Testis (tissue), 2 donors: ENCODE measurements at regions not wholly inside any gene's neighbourhood (a gene's known extent, or its start where the extent isn't known, plus 50 kb on each side); places are given as distances from the start of the nearest gene placed in this dataset.

Experiments
- POLR2A ChIP-seq: fragments of 450-650 bp; IDR thresholded peaks from one replicate; pipeline ENCODE4 v1.6.1; 2017; ENCODE audit warnings: antibody characterized with exemption, mild to moderate bottlenecking, moderate library complexity
- TF ChIP-seq, protein P1 (sequence below), 3 experiments: fragments of 450-650 bp in 2 of 3; fragments of 200-600 bp in 1 of 3; sonication (generic) in 1 of 3; IDR thresholded peaks; one replicate each; pipeline ENCODE4 v1.5.1; 2016 to 2019; ENCODE audit warnings: antibody characterized with exemption in 3 of 3, mild to moderate bottlenecking in 2 of 3, moderate library complexity in 1 of 3

DNA sequence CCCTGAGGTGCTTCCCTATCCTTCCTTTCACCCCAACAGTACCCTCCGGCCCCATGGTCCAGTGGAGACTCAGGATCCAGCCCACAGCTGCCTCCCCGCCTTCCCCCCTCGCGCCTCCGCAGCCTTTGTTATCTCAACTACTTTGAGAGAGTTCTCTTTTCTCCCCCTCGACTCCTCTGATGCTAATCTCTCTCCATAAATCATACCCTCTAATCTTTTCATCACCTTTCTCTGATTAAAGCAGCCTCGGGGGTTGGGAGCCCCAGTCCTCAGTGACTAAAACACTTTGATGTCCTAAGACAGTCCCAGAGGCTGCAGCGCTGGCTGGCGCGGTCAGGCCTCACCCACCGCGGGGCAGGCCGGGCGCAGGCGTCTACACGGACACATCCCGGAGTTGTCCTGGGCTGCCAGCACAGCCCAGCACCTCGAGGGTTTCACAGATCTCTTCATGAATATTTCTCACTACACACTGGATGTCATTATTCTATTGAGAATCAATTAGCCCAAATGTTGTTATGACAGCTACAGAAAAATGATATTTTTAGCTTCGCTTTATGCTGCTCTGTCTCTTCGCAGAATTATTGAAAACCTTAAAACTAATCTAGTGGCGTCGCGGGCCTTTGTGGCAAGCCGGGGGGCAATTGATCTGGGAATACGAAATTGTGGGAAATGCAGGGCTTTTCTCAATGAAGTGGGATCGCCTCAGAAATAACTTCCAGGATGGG is 289.5 kb downstream of the RRAGC start:
- TF ChIP-seq POLR2A = no peak
- TF ChIP-seq, protein P1, sequence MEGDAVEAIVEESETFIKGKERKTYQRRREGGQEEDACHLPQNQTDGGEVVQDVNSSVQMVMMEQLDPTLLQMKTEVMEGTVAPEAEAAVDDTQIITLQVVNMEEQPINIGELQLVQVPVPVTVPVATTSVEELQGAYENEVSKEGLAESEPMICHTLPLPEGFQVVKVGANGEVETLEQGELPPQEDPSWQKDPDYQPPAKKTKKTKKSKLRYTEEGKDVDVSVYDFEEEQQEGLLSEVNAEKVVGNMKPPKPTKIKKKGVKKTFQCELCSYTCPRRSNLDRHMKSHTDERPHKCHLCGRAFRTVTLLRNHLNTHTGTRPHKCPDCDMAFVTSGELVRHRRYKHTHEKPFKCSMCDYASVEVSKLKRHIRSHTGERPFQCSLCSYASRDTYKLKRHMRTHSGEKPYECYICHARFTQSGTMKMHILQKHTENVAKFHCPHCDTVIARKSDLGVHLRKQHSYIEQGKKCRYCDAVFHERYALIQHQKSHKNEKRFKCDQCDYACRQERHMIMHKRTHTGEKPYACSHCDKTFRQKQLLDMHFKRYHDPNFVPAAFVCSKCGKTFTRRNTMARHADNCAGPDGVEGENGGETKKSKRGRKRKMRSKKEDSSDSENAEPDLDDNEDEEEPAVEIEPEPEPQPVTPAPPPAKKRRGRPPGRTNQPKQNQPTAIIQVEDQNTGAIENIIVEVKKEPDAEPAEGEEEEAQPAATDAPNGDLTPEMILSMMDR (IDR thresholded peaks at IDR 0.05) = no peak
